Right lobe of liver (tissue), 6 donors: ENCODE measurements at regions not wholly inside any gene's neighbourhood (a gene's known extent, or its start where the extent isn't known, plus 50 kb on each side); places are given as distances from the start of the nearest gene placed in this dataset.

Source experiments
- ATAC-seq, 4 donors: fragments of 200-7000 bp; cut with Tn5 transposase; one replicate each; pipeline ENCODE4 v1.9.1; 2020; ENCODE audit warnings: mild to moderate bottlenecking in 4 of 4, moderate library complexity in 4 of 4
- DNase-seq, 3 donors: peaks; one replicate each; pipeline ENCODE4 v3.0.0-alpha.2; 2020
- H3K27ac ChIP-seq, 3 donors: fragments of 200-600 bp; one replicate each; pipeline ENCODE4 v1.8.0; 2022
- H3K27me3 ChIP-seq, 2 donors: fragments of 200-600 bp; one replicate each; pipeline ENCODE4 v1.8.0; 2022
- H3K36me3 ChIP-seq, 4 donors: fragments of 200-600 bp; sonication (generic) in 1 of 4; one replicate each; pipeline versions ENCODE4 v1.5.1 to v1.8.0; 2017 to 2022; ENCODE audit warnings: control low read depth in 1 of 4
- H3K4me1 ChIP-seq, 4 donors: fragments of 200-600 bp; sonication (generic) in 1 of 4; one replicate each; pipeline versions ENCODE4 v1.5.1 to v1.8.0; 2017 to 2022; ENCODE audit warnings: control low read depth in 1 of 4
- H3K4me3 ChIP-seq, 3 donors: fragments of 200-600 bp; one replicate each; pipeline ENCODE4 v1.8.0; 2022
- H3K9me3 ChIP-seq, 4 donors: fragments of 200-600 bp; sonication (generic) in 1 of 4; one replicate each; pipeline versions ENCODE4 v1.5.1 to v1.8.0; 2017 to 2022; ENCODE audit warnings: control low read depth in 1 of 4
- POLR2A ChIP-seq: fragments of 450-650 bp; IDR thresholded peaks from one replicate; pipeline ENCODE4 v1.6.1; 2017; ENCODE audit warnings: antibody characterized with exemption, mild to moderate bottlenecking
- WGBS: methylation state at CpG from one replicate; pipeline ENCODE4 v1.1.6; 2018; ENCODE audit warnings: low coverage, low lambda C conversion rate; ENCODE audit not compliant: insufficient coverage; ENCODE audit errors: missing lambda C conversion rate; 5-methylcytosine and 5-hydroxymethylcytosine counted together
- intact Hi-C, 2 donors: fragments of 100-400 bp; cut with DNase I; formaldehyde crosslinking; loops; one replicate each; pipeline versions ENCODE4 v1.11.2 to v1.14.1; 2022
- TF ChIP-seq, protein P1 (sequence below), 4 donors: fragments of 200-600 bp in 3 of 4; fragments of 450-650 bp in 1 of 4; IDR thresholded peaks; one replicate each; pipeline versions ENCODE4 v1.5.1 to v1.8.0; 2016 to 2022; ENCODE audit warnings: antibody characterized with exemption in 4 of 4, mild to moderate bottlenecking in 2 of 4
- donor health status: DM: no; HTN: yes; CAD: no.
- donor health status: DM: no; HTN: no; CAD: no.
- donor health status: DM: no; HTN: no; CAD: no.
- donor health status: DM: no; HTN: yes; CAD: no.
- donor health status: DM: no; HTN: yes; CAD: no.

DNA sequence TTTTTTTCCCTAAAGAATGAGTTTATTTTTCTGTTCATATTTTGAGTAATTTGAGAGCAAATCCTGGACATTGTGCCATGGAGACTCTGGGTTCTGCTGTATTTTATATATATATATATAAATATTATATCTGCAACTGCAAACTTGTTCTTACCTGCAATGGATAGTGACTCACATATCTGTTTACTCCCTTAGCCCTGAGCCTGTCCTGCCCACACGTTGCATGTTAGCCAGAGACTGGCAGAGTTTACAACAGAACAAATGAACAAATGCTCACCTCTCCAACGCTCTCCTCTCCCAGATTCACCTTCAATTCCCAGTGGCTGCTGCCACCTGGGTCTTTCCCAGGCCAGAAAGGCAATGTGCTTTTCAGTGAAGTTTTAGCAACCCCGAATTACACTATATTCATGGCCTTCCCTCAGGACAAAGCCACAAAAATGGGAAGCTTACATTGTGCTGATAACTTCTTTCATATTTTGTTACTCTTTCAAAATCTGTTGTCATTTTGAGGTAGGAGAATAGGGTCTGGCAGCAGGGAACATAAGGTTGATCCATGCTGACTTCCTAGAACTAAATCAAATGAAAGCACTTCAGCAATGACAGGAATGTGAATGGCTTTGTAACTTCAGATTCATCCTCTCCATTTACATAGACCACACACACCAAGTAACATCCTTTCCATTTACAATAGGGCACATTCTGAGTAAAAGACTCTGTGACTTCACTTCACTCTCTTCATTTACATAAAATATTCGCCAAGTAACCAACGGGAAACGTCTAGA, 105.4 kb upstream of the FAM110C start:
- ATAC-seq (no peak), DNase-seq (no peak)
- H3K27me3 ChIP-seq, result no peaks in the 10 kb centered on the region
- no peaks in the 10 kb centered on the region for H3K36me3 ChIP-seq
- TF ChIP-seq, protein P1, sequence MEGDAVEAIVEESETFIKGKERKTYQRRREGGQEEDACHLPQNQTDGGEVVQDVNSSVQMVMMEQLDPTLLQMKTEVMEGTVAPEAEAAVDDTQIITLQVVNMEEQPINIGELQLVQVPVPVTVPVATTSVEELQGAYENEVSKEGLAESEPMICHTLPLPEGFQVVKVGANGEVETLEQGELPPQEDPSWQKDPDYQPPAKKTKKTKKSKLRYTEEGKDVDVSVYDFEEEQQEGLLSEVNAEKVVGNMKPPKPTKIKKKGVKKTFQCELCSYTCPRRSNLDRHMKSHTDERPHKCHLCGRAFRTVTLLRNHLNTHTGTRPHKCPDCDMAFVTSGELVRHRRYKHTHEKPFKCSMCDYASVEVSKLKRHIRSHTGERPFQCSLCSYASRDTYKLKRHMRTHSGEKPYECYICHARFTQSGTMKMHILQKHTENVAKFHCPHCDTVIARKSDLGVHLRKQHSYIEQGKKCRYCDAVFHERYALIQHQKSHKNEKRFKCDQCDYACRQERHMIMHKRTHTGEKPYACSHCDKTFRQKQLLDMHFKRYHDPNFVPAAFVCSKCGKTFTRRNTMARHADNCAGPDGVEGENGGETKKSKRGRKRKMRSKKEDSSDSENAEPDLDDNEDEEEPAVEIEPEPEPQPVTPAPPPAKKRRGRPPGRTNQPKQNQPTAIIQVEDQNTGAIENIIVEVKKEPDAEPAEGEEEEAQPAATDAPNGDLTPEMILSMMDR (IDR thresholded peaks at IDR 0.05), result no peak
- TF ChIP-seq POLR2A, result no peak
- no peaks in the 10 kb centered on the region for H3K9me3 ChIP-seq
- WGBS, result 33% methylated on average over 6 of the region's 6 CpGs
- intact Hi-C loops, result no loop called here
- no peak overlapping the region for H3K27ac ChIP-seq
- H3K4me3 ChIP-seq, result no peak overlapping the region
- H3K4me1 ChIP-seq, result no peaks in the 10 kb centered on the region

DNA sequence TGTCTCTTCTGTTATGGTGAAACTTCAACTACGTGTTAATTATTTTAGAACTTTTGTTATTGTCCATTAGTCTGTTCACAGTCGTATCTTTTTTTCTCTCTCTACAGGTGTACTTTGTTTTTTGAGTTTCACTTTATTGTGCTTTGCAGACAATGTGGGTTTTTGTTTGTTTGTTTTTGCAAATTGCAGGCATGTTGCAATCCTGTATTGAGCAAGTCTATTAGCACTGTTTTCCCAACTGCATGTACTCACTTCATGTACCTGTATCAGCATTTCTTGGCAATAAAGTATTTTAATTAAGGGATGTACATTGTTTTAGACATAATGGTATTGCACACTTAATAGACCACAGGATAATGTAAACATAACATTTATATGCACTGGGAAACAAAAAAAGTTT, 99.1 kb upstream of the FAM110C start:
- Histone ChIP-seq H3K9me3 (no peaks in the 10 kb centered on the region), H3K36me3 (no peaks in the 10 kb centered on the region), H3K4me1 (no peaks in the 10 kb centered on the region), H3K27me3 (no peaks in the 10 kb centered on the region), H3K27ac (peak overlapping the region in 1 of 3 donors; percentile 12), H3K4me3 (no peak overlapping the region)
- WGBS, result 59% methylated on average over 2 of the region's 2 CpGs
- peak; percentile 74 to 89 (median 84) for ATAC-seq
- no peak for DNase-seq
- intact Hi-C loops, result no loop called here
- TF ChIP-seq, protein P1 (IDR thresholded peaks at IDR 0.05), result no peak
- TF ChIP-seq POLR2A, result no peak

DNA sequence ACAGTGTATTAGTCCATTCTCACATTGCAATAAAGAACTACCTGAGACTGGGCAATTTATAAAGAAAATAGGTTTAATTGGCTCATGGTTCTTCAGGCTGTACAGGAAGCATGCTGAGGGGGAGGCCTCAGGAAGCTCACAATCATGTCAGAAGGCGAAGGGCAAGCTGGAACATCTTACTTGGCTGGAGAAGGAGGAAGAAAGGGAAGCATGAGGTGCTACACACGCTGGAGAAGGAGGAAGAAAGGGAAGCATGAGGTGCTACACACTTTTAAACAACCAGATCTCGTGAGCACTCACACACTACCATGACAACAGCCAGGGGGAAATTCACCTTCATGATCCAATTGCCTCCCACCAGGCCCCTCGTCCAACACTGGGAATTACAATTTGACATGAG, 95.3 kb upstream of the FAM110C start:
- DNase-seq (no peak), ATAC-seq (no peak)
- Histone ChIP-seq H3K27me3 (no peaks in the 10 kb centered on the region), H3K4me1 (no peaks in the 10 kb centered on the region), H3K27ac (no peak overlapping the region), H3K9me3 (no peaks in the 10 kb centered on the region), H3K36me3 (no peaks in the 10 kb centered on the region), H3K4me3 (no peak overlapping the region)
- TF ChIP-seq, protein P1 (IDR thresholded peaks at IDR 0.05), result no peak
- TF ChIP-seq POLR2A, result no peak
- WGBS, result 48% methylated on average over 2 of the region's 4 CpGs
- intact Hi-C loops, result no loop called here

DNA sequence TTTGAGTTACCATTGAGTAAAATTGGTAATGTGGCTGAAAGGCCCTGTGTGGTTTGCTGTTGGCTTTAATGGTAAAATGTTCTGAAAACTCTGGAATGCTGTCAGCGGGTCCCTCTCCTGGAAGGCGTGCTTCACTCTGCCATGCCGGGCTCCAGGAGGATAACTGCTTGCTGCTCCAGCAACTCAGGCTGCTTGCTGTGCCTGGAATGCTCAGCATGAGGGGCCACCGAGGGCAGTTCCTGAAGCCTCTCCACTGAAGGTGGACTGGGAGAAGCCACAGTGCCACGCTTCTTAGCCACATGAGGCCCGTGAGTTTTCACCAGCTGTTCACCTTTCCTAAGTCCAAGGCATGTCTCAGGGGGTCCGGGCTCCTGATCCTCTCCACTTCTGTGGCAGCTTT, 90.4 kb upstream of the FAM110C start:
- H3K27me3 ChIP-seq, result no peaks in the 10 kb centered on the region
- ATAC-seq (no peak), DNase-seq (no peak)
- no peaks in the 10 kb centered on the region for H3K36me3 ChIP-seq
- WGBS, result 73% methylated on average over 2 of the region's 7 CpGs
- H3K9me3 ChIP-seq, result no peaks in the 10 kb centered on the region
- no peaks in the 10 kb centered on the region for H3K4me1 ChIP-seq
- TF ChIP-seq, protein P1 (IDR thresholded peaks at IDR 0.05), result no peak
- TF ChIP-seq POLR2A, result no peak
- intact Hi-C loops, result no loop called here
- H3K4me3 ChIP-seq, result no peak overlapping the region
- no peak overlapping the region for H3K27ac ChIP-seq
